B cell (primary cell): ENCODE measurements at regions not wholly inside any gene's neighbourhood (a gene's known extent, or its start where the extent isn't known, plus 50 kb on each side); places are given as distances from the start of the nearest gene placed in this dataset.

Source experiments
- CTCF ChIP-seq: fragments of 200-600 bp; IDR thresholded peaks from one replicate; pipeline ENCODE4 v1.8.0; 2022; ENCODE audit warnings: antibody characterized with exemption, mild to moderate bottlenecking
- EZH2 ChIP-seq: IDR thresholded peaks from 2 replicates; pipeline ENCODE4 v1.6.1; 2012; ENCODE audit warnings: borderline replicate concordance, low read depth, mild to moderate bottlenecking, moderate library complexity, low read length; ENCODE audit not compliant: insufficient read depth, poor library complexity, severe bottlenecking

GRCh38 chr9:27829621-27830020, 256.3 kb upstream of the C9orf72 start:
- TF ChIP-seq CTCF (no peak), EZH2 (no peak)
